ENCODE measurements at regions not wholly inside any gene's neighbourhood (a gene's known extent, or its start where the extent isn't known, plus 50 kb on each side); places are given as distances from the start of the nearest gene placed in this dataset.

GRCh38 chrX:95383778-95384177 lies 1300.9 kb upstream of the DIAPH2 start (continued):
- TF ChIP-seq CHD7 (IDR thresholded peaks at IDR 0.05; ENCODE audit: insufficient replicate concordance, low read length) (no peak), ZNF274 (IDR thresholded peaks at IDR 0.05; ENCODE audit: borderline replicate concordance, extremely low read depth, low read length) (no peak), SRF (IDR thresholded peaks at IDR 0.05; ENCODE audit: low read depth, low read length) (no peak), E2F6 (IDR thresholded peaks at IDR 0.05) (no peak), POLR2AphosphoS5 (IDR thresholded peaks at IDR 0.05; ENCODE audit: low read depth, low read length) (no peak), GABPA (IDR thresholded peaks at IDR 0.05; ENCODE audit: borderline replicate concordance, insufficient read depth, low read length) (no peak), SUZ12 (IDR thresholded peaks at IDR 0.05; ENCODE audit: low read length) (no peak)

Data from H1 (cell line).